A673 (cell line): ENCODE measurements at regions not wholly inside any gene's neighbourhood (a gene's known extent, or its start where the extent isn't known, plus 50 kb on each side); places are given as distances from the start of the nearest gene placed in this dataset.

Experiments
- BruUV-seq: library from RNA; stranded (reverse); fragments of 400-500 nt; replicated peaks from 2 replicates; lab custom pipeline; 2021; lab: Mats Ljungman, UMichigan
- CTCF ChIA-PET: fragments of 300-600 bp; sonication (Branson Sonifier 250); formaldehyde crosslinking; loops from one replicate; lab custom pipeline; 2022; ENCODE audit warnings: antibody characterized with exemption; lab: Charles Lee
- POLR2A ChIA-PET: fragments of 300-600 bp; sonication (Branson Sonifier 250); formaldehyde crosslinking; loops from one replicate; lab custom pipeline; 2022; ENCODE audit warnings: antibody characterized with exemption; ENCODE audit not compliant: low non-redundant PET; lab: Charles Lee
- DNase-seq: peaks from one replicate; pipeline ENCODE4 v3.0.0-alpha.2; 2015; ENCODE audit warnings: low spot score
- H3K27ac ChIP-seq: fragments of 200-600 bp; sonication (generic); 2 replicates; pipeline ENCODE4 v1.5.1; 2016; ENCODE audit warnings: mixed run types, low read depth, mild to moderate bottlenecking, mixed read lengths, antibody characterized with exemption, low read length; ENCODE audit not compliant: poor library complexity, severe bottlenecking
- H3K27me3 ChIP-seq: fragments of 200-600 bp; sonication (generic); replicated peaks from 2 replicates; pipeline ENCODE4 v1.6.1; 2017; ENCODE audit warnings: mixed run types, low read depth, mild to moderate bottlenecking, mixed read lengths, antibody characterized with exemption, low read length; ENCODE audit not compliant: insufficient read depth, poor library complexity
- H3K36me3 ChIP-seq: fragments of 200-600 bp; sonication (generic); 2 replicates; pipeline ENCODE4 v1.6.1; 2016; ENCODE audit warnings: mixed run types, mild to moderate bottlenecking, mixed read lengths, antibody characterized with exemption, low read length; ENCODE audit not compliant: insufficient read depth, poor library complexity, severe bottlenecking
- H3K4me1 ChIP-seq: fragments of 200-600 bp; sonication (generic); 2 replicates; pipeline ENCODE4 v1.6.1; 2017; ENCODE audit warnings: mixed run types, mild to moderate bottlenecking, mixed read lengths, antibody characterized with exemption, low read length; ENCODE audit not compliant: insufficient read depth, poor library complexity, severe bottlenecking
- H3K4me3 ChIP-seq: fragments of 200-600 bp; sonication (generic); 2 replicates; pipeline ENCODE4 v1.5.1; 2016; ENCODE audit warnings: low read depth, mixed run types, mild to moderate bottlenecking, mixed read lengths, low read length; ENCODE audit not compliant: poor library complexity, severe bottlenecking
- H3K9me3 ChIP-seq: fragments of 200-600 bp; sonication (generic); 2 replicates; pipeline ENCODE4 v1.6.1; 2016; ENCODE audit warnings: mixed run types, low read depth, mild to moderate bottlenecking, mixed read lengths, antibody characterized with exemption, low read length; ENCODE audit not compliant: poor library complexity, severe bottlenecking
- EZH2 ChIP-seq: fragments of 200-600 bp; sonication (generic); IDR thresholded peaks from 2 replicates; pipeline ENCODE4 v1.6.1; 2017; ENCODE audit warnings: borderline replicate concordance, low read depth, mild to moderate bottlenecking, mixed read lengths, antibody characterized with exemption, low read length; ENCODE audit not compliant: poor library complexity, severe bottlenecking
- intact Hi-C: fragments of 100-400 bp; cut with micrococcal nuclease; formaldehyde crosslinking; loops from one replicate; pipeline ENCODE4 v1.10.0; 2022; ENCODE audit not compliant: unreplicated experiment
- TF ChIP-seq, protein P1 (sequence below): fragments of 300-800, 200-600 bp; sonication (generic); conservative IDR thresholded peaks from 2 replicates; pipeline ENCODE4 v1.5.1; 2017; ENCODE audit warnings: low read depth, mild to moderate bottlenecking, antibody characterized with exemption, low read length, moderate library complexity, mixed read lengths

- Histone ChIP-seq H3K27me3 (no peaks in the 10 kb centered on the region), H3K4me1 (no peaks in the 10 kb centered on the region), H3K36me3 (no peaks in the 10 kb centered on the region), H3K4me3 (no peak overlapping the region), H3K27ac (no peak overlapping the region), H3K9me3 (peaks cover 12% of the 10 kb centered on the region)
- ChIA-PET POLR2A (no interaction called here), CTCF (no interaction called here)
- no TSS peak for BruUV-seq
- DNase-seq, result no peak
- intact Hi-C loops, result no loop called here
- TF ChIP-seq EZH2, result no peak
- TF ChIP-seq, protein P1, sequence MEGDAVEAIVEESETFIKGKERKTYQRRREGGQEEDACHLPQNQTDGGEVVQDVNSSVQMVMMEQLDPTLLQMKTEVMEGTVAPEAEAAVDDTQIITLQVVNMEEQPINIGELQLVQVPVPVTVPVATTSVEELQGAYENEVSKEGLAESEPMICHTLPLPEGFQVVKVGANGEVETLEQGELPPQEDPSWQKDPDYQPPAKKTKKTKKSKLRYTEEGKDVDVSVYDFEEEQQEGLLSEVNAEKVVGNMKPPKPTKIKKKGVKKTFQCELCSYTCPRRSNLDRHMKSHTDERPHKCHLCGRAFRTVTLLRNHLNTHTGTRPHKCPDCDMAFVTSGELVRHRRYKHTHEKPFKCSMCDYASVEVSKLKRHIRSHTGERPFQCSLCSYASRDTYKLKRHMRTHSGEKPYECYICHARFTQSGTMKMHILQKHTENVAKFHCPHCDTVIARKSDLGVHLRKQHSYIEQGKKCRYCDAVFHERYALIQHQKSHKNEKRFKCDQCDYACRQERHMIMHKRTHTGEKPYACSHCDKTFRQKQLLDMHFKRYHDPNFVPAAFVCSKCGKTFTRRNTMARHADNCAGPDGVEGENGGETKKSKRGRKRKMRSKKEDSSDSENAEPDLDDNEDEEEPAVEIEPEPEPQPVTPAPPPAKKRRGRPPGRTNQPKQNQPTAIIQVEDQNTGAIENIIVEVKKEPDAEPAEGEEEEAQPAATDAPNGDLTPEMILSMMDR, result no peak
Observed at GRCh38 chr13:20288561-20288960, 56.4 kb upstream of the GJB6 start.

GRCh38 chr13:20287976-20288375 lies 55.9 kb upstream of the GJB6 start:
- TF ChIP-seq EZH2, result no peak
- TF ChIP-seq, protein P1, result no peak
- Histone ChIP-seq H3K9me3 (peaks cover 12% of the 10 kb centered on the region), H3K36me3 (no peaks in the 10 kb centered on the region), H3K4me1 (no peaks in the 10 kb centered on the region), H3K4me3 (no peak overlapping the region), H3K27me3 (no peaks in the 10 kb centered on the region), H3K27ac (no peak overlapping the region)
- no peak for DNase-seq
- ChIA-PET POLR2A (no interaction called here), CTCF (no interaction called here)
- no TSS peak for BruUV-seq
- intact Hi-C loops, result no loop called here

DNA sequence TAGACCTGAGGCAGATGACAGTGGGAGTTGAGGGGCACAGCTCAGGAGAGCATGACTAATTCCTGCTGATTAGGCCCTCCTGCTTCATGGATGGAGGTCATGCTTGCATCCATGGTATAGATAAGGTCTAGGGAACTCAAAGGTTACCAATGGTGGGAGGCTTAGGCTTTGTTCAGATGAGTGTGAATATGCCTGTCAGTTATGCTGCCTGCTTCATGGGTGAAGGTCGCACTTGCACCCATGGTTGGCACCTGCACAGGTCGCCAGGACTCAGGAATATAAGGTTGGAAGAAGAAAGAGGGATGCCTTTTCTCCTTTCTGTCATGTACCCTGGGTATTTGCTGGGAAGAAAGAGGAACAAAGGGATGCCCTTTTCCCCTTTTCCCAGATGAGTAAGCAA lies 53.4 kb upstream of the GJB6 start:
- POLR2A ChIA-PET, result no interaction called here

More for the DNA sequence above, 53.4 kb upstream of the GJB6 start:
- no peak for DNase-seq
- TF ChIP-seq EZH2, result no peak
- TF ChIP-seq, protein P1, result no peak
- Histone ChIP-seq H3K9me3 (peaks cover 12% of the 10 kb centered on the region), H3K27me3 (no peaks in the 10 kb centered on the region), H3K4me1 (no peaks in the 10 kb centered on the region), H3K4me3 (no peak overlapping the region), H3K36me3 (no peaks in the 10 kb centered on the region), H3K27ac (no peak overlapping the region)
- CTCF ChIA-PET, result no interaction called here
- intact Hi-C loops, result no loop called here
- BruUV-seq, result no TSS peak
